ENCODE measurements at regions not wholly inside any gene's neighbourhood (a gene's known extent, or its start where the extent isn't known, plus 50 kb on each side); places are given as distances from the start of the nearest gene placed in this dataset.
"Not testable (repeated sequence)": the region's sequence is repeated elsewhere in the genome, so short reads cannot be mapped to it uniquely, and the experiment has no call there.

DNA sequence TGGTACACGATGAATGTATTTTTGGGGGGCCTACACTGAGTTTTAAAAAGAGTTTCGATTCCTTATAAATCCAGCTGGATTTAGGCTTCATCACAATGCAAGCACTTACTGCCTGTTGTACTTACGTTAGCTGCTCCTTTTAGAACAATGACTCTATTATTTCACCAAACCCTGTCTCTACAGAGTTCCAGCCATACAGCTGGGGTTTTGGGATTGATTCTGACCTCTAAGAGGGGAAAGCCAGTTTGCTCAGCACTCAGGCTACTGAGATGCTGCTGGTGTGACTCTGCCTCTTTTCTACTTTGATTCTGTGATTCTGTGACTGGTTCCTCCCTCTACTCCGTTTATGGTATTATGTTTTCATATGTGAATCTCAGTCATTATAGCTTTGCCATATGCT lies 329.7 kb downstream of the ABCC12 start:
- peaks cover 0 to 1% of the 10 kb centered on the region in 2 donors for H3K4me1 ChIP-seq (ENCODE audit: control insufficient read depth in 1 of 2, insufficient read depth in 2 of 2, low read length in 2 of 2)
- peaks cover 0 to 2% of the 10 kb centered on the region in 2 donors for H3K27me3 ChIP-seq (ENCODE audit: control insufficient read depth in 1 of 2, insufficient read depth in 2 of 2, low read length in 1 of 2)
- H3K36me3 ChIP-seq (ENCODE audit: control insufficient read depth in 1 of 2, insufficient read depth in 2 of 2, low read length in 1 of 2) = no peaks in the 10 kb centered on the region
- no peak overlapping the region for H3K4me3 ChIP-seq (ENCODE audit: low read length in 2 of 2)
- peaks cover 3% of the 10 kb centered on the region for H3K9me3 ChIP-seq (ENCODE audit: control insufficient read depth, low read length)
- intact Hi-C loops (cut with DNase I) = no loop called here
- WGBS, 2 donors = 63 to 70% methylated on average over 4 of the region's 4 CpGs
- DNase-seq = no peak
- no peak for ATAC-seq (ENCODE audit: low FRiP score)
- H3K27ac ChIP-seq (ENCODE audit: low read depth in 1 of 2, low read length in 2 of 2) = no peak overlapping the region

DNA sequence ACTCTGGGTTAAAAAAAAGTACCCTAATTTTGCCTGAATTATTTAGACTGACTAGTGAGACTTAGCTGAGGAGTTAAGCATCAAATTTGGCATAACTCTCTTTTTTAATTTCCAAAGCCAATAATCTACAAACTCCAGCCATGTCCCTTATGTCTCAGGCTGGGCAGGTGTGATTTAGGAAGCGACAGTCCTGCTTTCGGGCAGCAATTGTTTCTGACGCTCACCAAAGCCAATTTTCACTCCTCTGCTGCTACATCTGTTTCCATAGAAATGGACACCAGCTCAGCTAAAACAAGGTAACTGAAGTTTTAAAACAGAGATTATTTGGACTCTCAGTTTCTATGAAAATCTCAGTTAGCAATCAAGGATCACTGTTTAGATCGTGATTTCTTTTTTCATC lies 338.7 kb downstream of the ABCC12 start:
- H3K4me3 ChIP-seq (ENCODE audit: low read length in 2 of 2) = no peak overlapping the region
- H3K4me1 ChIP-seq (ENCODE audit: control insufficient read depth in 1 of 2, insufficient read depth in 2 of 2, low read length in 2 of 2) = no peaks in the 10 kb centered on the region
- no peak for ATAC-seq (ENCODE audit: low FRiP score)
- H3K9me3 ChIP-seq (ENCODE audit: control insufficient read depth, low read length) = no peaks in the 10 kb centered on the region
- no peaks in the 10 kb centered on the region for H3K36me3 ChIP-seq (ENCODE audit: control insufficient read depth in 1 of 2, insufficient read depth in 2 of 2, low read length in 1 of 2)
- DNase-seq = no peak
- H3K27me3 ChIP-seq (ENCODE audit: control insufficient read depth in 1 of 2, insufficient read depth in 2 of 2, low read length in 1 of 2) = peaks cover 0 to 2% of the 10 kb centered on the region in 2 donors
- intact Hi-C loops (cut with DNase I) = no loop called here
- 83 to 88% methylated on average over 4 of the region's 4 CpGs for WGBS, 2 donors
- H3K27ac ChIP-seq (ENCODE audit: low read depth in 1 of 2, low read length in 2 of 2) = no peak overlapping the region

DNA sequence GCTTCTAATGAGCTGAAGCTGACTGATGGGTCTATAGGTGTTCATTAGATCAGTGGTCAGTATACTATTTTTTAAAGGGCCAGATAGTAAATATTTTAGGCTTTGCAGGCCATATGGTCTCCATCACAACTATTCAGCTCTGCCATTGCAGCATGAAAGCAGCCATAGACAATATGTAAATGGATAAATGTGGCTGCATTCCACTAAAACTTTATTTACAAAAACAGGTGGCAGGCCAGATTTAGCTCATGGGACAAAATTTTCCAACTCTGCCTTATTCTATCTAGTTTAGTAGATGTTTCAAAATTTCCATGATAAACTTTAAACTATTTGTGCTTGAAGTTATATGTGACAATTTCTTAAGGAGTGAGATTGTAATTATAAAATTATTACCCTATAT lies 339.3 kb downstream of the ABCC12 start:
- H3K4me1 ChIP-seq (ENCODE audit: control insufficient read depth in 1 of 2, insufficient read depth in 2 of 2, low read length in 2 of 2) = no peaks in the 10 kb centered on the region
- no peak overlapping the region for H3K4me3 ChIP-seq (ENCODE audit: low read length in 2 of 2)
- intact Hi-C loops (cut with DNase I) = no loop called here
- no peaks in the 10 kb centered on the region for H3K9me3 ChIP-seq (ENCODE audit: control insufficient read depth, low read length)
- H3K36me3 ChIP-seq (ENCODE audit: control insufficient read depth in 1 of 2, insufficient read depth in 2 of 2, low read length in 1 of 2) = no peaks in the 10 kb centered on the region
- no peaks in the 10 kb centered on the region for H3K27me3 ChIP-seq (ENCODE audit: control insufficient read depth in 1 of 2, insufficient read depth in 2 of 2, low read length in 1 of 2)
- DNase-seq (no peak), ATAC-seq (ENCODE audit: low FRiP score) (no peak)
- no peak overlapping the region for H3K27ac ChIP-seq (ENCODE audit: low read depth in 1 of 2, low read length in 2 of 2)

- ATAC-seq (ENCODE audit: low FRiP score) (no peak), DNase-seq (no peak)
- no peak overlapping the region for H3K27ac ChIP-seq (ENCODE audit: low read depth in 1 of 2, low read length in 2 of 2)
- H3K36me3 ChIP-seq (ENCODE audit: control insufficient read depth in 1 of 2, insufficient read depth in 2 of 2, low read length in 1 of 2) = no peaks in the 10 kb centered on the region
- no peaks in the 10 kb centered on the region for H3K9me3 ChIP-seq (ENCODE audit: control insufficient read depth, low read length)
- H3K4me3 ChIP-seq (ENCODE audit: low read length in 2 of 2) = no peak overlapping the region
- intact Hi-C loops (cut with DNase I) = no loop called here
- H3K27me3 ChIP-seq (ENCODE audit: control insufficient read depth in 1 of 2, insufficient read depth in 2 of 2, low read length in 1 of 2) = no peaks in the 10 kb centered on the region
- no peaks in the 10 kb centered on the region for H3K4me1 ChIP-seq (ENCODE audit: control insufficient read depth in 1 of 2, insufficient read depth in 2 of 2, low read length in 2 of 2)
Measured at GRCh38 chr16:47815655-47816054, 340.1 kb downstream of the ABCC12 start.

DNA sequence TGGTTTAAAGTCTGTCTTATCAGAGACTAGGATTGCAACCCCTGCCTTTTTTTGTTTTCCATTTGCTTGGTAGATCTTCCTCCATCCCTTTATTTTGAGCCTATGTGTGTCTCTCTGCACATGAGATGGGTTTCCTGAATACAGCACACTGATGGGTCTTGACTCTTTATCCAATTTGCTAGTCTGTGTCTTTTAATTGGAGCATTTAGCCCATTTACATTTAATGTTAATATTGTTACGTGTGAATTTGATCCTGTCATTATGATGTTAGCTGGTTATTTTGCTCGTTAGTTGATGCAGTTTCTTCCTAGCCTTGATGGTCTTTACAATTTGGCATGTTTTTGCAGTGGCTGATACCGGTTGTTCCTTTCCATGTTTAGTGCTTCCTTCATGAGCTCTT lies 344.0 kb downstream of the ABCC12 start:
- H3K27ac ChIP-seq (ENCODE audit: low read depth in 1 of 2, low read length in 2 of 2); H3K4me3 ChIP-seq (ENCODE audit: low read length in 2 of 2); H3K36me3 ChIP-seq (ENCODE audit: control insufficient read depth in 1 of 2, insufficient read depth in 2 of 2, low read length in 1 of 2); intact Hi-C loops (cut with DNase I); H3K27me3 ChIP-seq (ENCODE audit: control insufficient read depth in 1 of 2, insufficient read depth in 2 of 2, low read length in 1 of 2); ATAC-seq (ENCODE audit: low FRiP score); H3K9me3 ChIP-seq (ENCODE audit: control insufficient read depth, low read length); H3K4me1 ChIP-seq (ENCODE audit: control insufficient read depth in 1 of 2, insufficient read depth in 2 of 2, low read length in 2 of 2); DNase-seq: not testable (repeated sequence)
- WGBS, 2 donors = 74 to 76% methylated on average over 2 of the region's 3 CpGs

GRCh38 chr16:47806309-47806847 lies 345.2 kb downstream of the PHKB start:
- no peak for DNase-seq
- Histone ChIP-seq H3K27me3 (ENCODE audit: control insufficient read depth in 1 of 2, insufficient read depth in 2 of 2, low read length in 1 of 2) (peaks cover 0 to 3% of the 10 kb centered on the region in 2 donors), H3K36me3 (ENCODE audit: control insufficient read depth in 1 of 2, insufficient read depth in 2 of 2, low read length in 1 of 2) (no peaks in the 10 kb centered on the region), H3K4me1 (ENCODE audit: control insufficient read depth in 1 of 2, insufficient read depth in 2 of 2, low read length in 2 of 2) (no peaks in the 10 kb centered on the region), H3K4me3 (ENCODE audit: low read length in 2 of 2) (no peak overlapping the region), H3K9me3 (ENCODE audit: control insufficient read depth, low read length) (no peaks in the 10 kb centered on the region), H3K27ac (ENCODE audit: low read depth in 1 of 2, low read length in 2 of 2) (no peak overlapping the region)
- no peak for ATAC-seq (ENCODE audit: low FRiP score)
- WGBS, 2 donors = 75 to 79% methylated on average over 10 of the region's 10 CpGs
- intact Hi-C loops (cut with DNase I) = no loop called here

DNA sequence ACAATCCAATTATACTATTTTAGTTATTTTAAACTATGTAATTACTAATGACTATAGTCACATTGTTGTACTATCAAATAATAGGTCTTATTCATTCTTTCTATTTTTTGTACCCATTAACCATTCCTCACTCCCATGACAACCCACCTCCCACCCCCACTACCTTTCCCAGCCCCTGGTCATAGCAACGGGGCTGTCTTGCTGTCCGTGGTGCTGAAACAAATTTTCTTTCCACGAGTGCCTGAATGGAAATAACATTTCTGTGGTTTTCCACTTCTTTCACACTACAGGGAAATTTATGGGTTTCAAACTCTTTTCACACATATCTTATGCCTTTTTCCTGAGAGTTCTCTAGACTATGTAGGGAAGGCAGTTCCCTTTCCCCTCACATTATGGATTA lies 326.6 kb downstream of the PHKB start:
- intact Hi-C loops (cut with DNase I) = no loop called here
- no peaks in the 10 kb centered on the region for H3K4me1 ChIP-seq (ENCODE audit: control insufficient read depth in 1 of 2, insufficient read depth in 2 of 2, low read length in 2 of 2)
- H3K36me3 ChIP-seq (ENCODE audit: control insufficient read depth in 1 of 2, insufficient read depth in 2 of 2, low read length in 1 of 2) = no peaks in the 10 kb centered on the region
- WGBS, 2 donors = 6 to 8% methylated on average over 3 of the region's 3 CpGs
- ATAC-seq (ENCODE audit: low FRiP score) (no peak), DNase-seq (no peak)
- H3K27ac ChIP-seq (ENCODE audit: low read depth in 1 of 2, low read length in 2 of 2) = no peak overlapping the region
- H3K4me3 ChIP-seq (ENCODE audit: low read length in 2 of 2) = no peak overlapping the region
- H3K9me3 ChIP-seq (ENCODE audit: control insufficient read depth, low read length) = peaks cover 3% of the 10 kb centered on the region
- no peaks in the 10 kb centered on the region for H3K27me3 ChIP-seq (ENCODE audit: control insufficient read depth in 1 of 2, insufficient read depth in 2 of 2, low read length in 1 of 2)

DNA sequence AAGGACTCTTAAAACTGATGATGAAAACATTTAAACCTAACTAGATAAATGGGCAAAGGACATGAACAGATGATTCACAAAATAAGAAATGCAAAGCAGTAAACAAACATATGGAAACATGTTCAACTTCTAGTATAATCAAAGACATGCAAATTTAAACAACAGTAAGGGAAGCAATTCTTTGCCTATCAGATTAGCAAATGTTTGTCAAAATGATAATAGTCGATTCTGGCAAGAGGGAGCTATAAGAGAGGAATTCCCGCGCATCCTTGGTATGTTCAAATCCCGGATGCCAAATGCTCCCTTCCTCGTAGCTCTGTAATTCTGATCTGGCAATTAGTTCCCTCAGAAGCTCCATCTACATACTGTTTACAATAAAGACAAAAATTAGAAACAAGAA lies 320.5 kb downstream of the PHKB start:
- Histone ChIP-seq H3K4me3 (ENCODE audit: low read length in 2 of 2) (no peak overlapping the region), H3K36me3 (ENCODE audit: control insufficient read depth in 1 of 2, insufficient read depth in 2 of 2, low read length in 1 of 2) (no peaks in the 10 kb centered on the region), H3K4me1 (ENCODE audit: control insufficient read depth in 1 of 2, insufficient read depth in 2 of 2, low read length in 2 of 2) (no peaks in the 10 kb centered on the region), H3K9me3 (ENCODE audit: control insufficient read depth, low read length) (no peaks in the 10 kb centered on the region), H3K27me3 (ENCODE audit: control insufficient read depth in 1 of 2, insufficient read depth in 2 of 2, low read length in 1 of 2) (no peaks in the 10 kb centered on the region), H3K27ac (ENCODE audit: low read depth in 1 of 2, low read length in 2 of 2) (no peak overlapping the region)
- WGBS, 2 donors = 81% methylated on average over 5 of the region's 5 CpGs
- intact Hi-C loops (cut with DNase I) = no loop called here
- no peak for DNase-seq
- no peak for ATAC-seq (ENCODE audit: low FRiP score)

GRCh38 chr16:47780213-47780875 lies 319.2 kb downstream of the PHKB start:
- ATAC-seq (ENCODE audit: low FRiP score) (no peak), DNase-seq (no peak)
- Histone ChIP-seq H3K36me3 (ENCODE audit: control insufficient read depth in 1 of 2, insufficient read depth in 2 of 2, low read length in 1 of 2) (no peaks in the 10 kb centered on the region), H3K27me3 (ENCODE audit: control insufficient read depth in 1 of 2, insufficient read depth in 2 of 2, low read length in 1 of 2) (no peaks in the 10 kb centered on the region), H3K9me3 (ENCODE audit: control insufficient read depth, low read length) (no peaks in the 10 kb centered on the region), H3K27ac (ENCODE audit: low read depth in 1 of 2, low read length in 2 of 2) (no peak overlapping the region), H3K4me3 (ENCODE audit: low read length in 2 of 2) (no peak overlapping the region), H3K4me1 (ENCODE audit: control insufficient read depth in 1 of 2, insufficient read depth in 2 of 2, low read length in 2 of 2) (no peaks in the 10 kb centered on the region)
- intact Hi-C loops (cut with DNase I) = no loop called here
- 63 to 69% methylated on average over 8 of the region's 8 CpGs for WGBS, 2 donors

Measured in aorta (tissue), 5 donors.